K562 (cell line): ENCODE measurements at regions not wholly inside any gene's neighbourhood (a gene's known extent, or its start where the extent isn't known, plus 50 kb on each side); places are given as distances from the start of the nearest gene placed in this dataset.

Experiments
- ATAC-seq: fragments of 200-7000 bp; cut with Tn5 transposase; 3 replicates; pipeline ENCODE4 v1.9.1; 2020; ENCODE audit warnings: moderate library complexity
- BruUV-seq: library from RNA; stranded (reverse); fragments of 400-500 nt; replicated peaks from 2 replicates; lab custom pipeline; 2021; lab: Mats Ljungman, UMichigan
- CTCF ChIA-PET: fragments of 300-600 bp; formaldehyde crosslinking; extraction: SDS; loops from one replicate; lab custom pipeline; 2021; ENCODE audit warnings: low intra/inter-chr PET ratio; lab: Yijun Ruan, JAX
- POLR2A ChIA-PET: fragments of 300-600, 350-650 bp; sonication (Branson Sonifier 250); formaldehyde crosslinking; extraction: SDS; loops from one replicate; lab custom pipeline; 2021; ENCODE audit warnings: antibody characterized with exemption, inconsistent platforms; lab: Yijun Ruan, JAX
- DNase-seq, 4 experiments: peaks; one replicate each; pipeline versions ENCODE4 v3.0.0 to v3.0.0-alpha.2; 2011 to 2018; ENCODE audit warnings: low spot score in 3 of 4, mixed read lengths in 3 of 4; ENCODE audit errors: extremely low read depth in 1 of 4
- FAIRE-seq: peaks from 2 replicates; lab custom pipeline; 2011; peaks lifted over from hg19 to GRCh38; lab: Jason Lieb, UNC
- H2AFZ ChIP-seq: 2 replicates; pipeline ENCODE4 v1.6.0; 2011; ENCODE audit warnings: low read depth, low read length, control low read depth, inconsistent platforms
- H3K27ac ChIP-seq: fragments of 200-600 bp; 3 replicates; pipeline ENCODE4 v1.8.0; 2011; ENCODE audit warnings: low read depth, mild to moderate bottlenecking, control low read depth, inconsistent platforms, low read length, moderate library complexity, mixed read lengths; ENCODE audit errors: extremely low read depth
- H3K27me3 ChIP-seq, 2 experiments: fragments of 300-600 bp in 1 of 2; 2 replicates in 1 of 2; 3 replicates in 1 of 2; pipeline versions ENCODE4 v1.6.0 to v1.8.0; 2011; ENCODE audit warnings: inconsistent platforms in 2 of 2, low read length in 2 of 2, mild to moderate bottlenecking in 1 of 2, mixed read lengths in 1 of 2, moderate library complexity in 1 of 2; ENCODE audit not compliant: control insufficient read depth in 2 of 2, insufficient read depth in 2 of 2
- H3K36me3 ChIP-seq: fragments of 300-600 bp; 3 replicates; pipeline ENCODE4 v1.8.0; 2011; ENCODE audit warnings: mild to moderate bottlenecking, low read length, inconsistent platforms; ENCODE audit not compliant: control insufficient read depth, insufficient read depth
- H3K4me1 ChIP-seq, 2 experiments: fragments of 200-600 bp in 1 of 2; replicated peaks in 1 of 2; 2 replicates in 1 of 2; 3 replicates in 1 of 2; pipeline versions ENCODE4 v1.5.1 to v1.8.0; 2011; ENCODE audit warnings: inconsistent platforms in 2 of 2, low read length in 2 of 2, mild to moderate bottlenecking in 1 of 2, mixed read lengths in 1 of 2, moderate library complexity in 1 of 2; ENCODE audit not compliant: control insufficient read depth in 2 of 2, insufficient read depth in 2 of 2
- H3K4me2 ChIP-seq: 2 replicates; pipeline ENCODE4 v1.6.1; 2011; ENCODE audit warnings: low read length, control low read depth, inconsistent platforms, mixed read lengths; ENCODE audit not compliant: insufficient read depth
- H3K4me3 ChIP-seq: fragments of 200-600 bp; sonication (generic), shearing (Covaris generic); 2 replicates; pipeline ENCODE4 v1.5.1; 2016; ENCODE audit warnings: control low read depth, inconsistent platforms
- H3K79me2 ChIP-seq: fragments of 200-600 bp; 3 replicates; pipeline ENCODE4 v1.8.0; 2011; ENCODE audit warnings: low read length, inconsistent platforms; ENCODE audit not compliant: control insufficient read depth, insufficient read depth
- H3K9ac ChIP-seq, 2 experiments: 2 replicates each; pipeline versions ENCODE4 v1.6.0 to v1.6.1; 2011; ENCODE audit warnings: low read depth in 2 of 2, low read length in 2 of 2, control low read depth in 1 of 2, inconsistent platforms in 1 of 2, mild to moderate bottlenecking in 1 of 2, mixed read lengths in 1 of 2; ENCODE audit not compliant: insufficient read depth in 1 of 2
- H3K9me1 ChIP-seq: one replicate; pipeline ENCODE4 v1.6.0; 2011; ENCODE audit warnings: inconsistent platforms, mild to moderate bottlenecking, low read length, moderate library complexity; ENCODE audit not compliant: control insufficient read depth, insufficient read depth
- H3K9me3 ChIP-seq: replicated peaks from 2 replicates; pipeline ENCODE4 v1.5.1; 2011; ENCODE audit warnings: low read depth, low read length, inconsistent platforms; ENCODE audit not compliant: control insufficient read depth, insufficient read depth
- H4K20me1 ChIP-seq: replicated peaks from 2 replicates; pipeline ENCODE4 v1.6.1; 2011; ENCODE audit warnings: low read length, inconsistent platforms, mixed read lengths; ENCODE audit not compliant: control insufficient read depth, insufficient read depth
- ARHGAP35 ChIP-seq: fragments of 450-650 bp; IDR thresholded peaks from 2 replicates; pipeline ENCODE4 v1.6.1; 2018; ENCODE audit not compliant: partially characterized antibody
- CEBPB ChIP-seq: fragments of 450-650 bp; IDR thresholded peaks from 2 replicates; pipeline ENCODE4 v1.6.1; 2016; ENCODE audit warnings: missing genetic modification characterization, missing compliant biosample characterization
- CHD7 ChIP-seq: fragments of 200-600 bp; sonication (generic); IDR thresholded peaks from one replicate; pipeline ENCODE4 v1.6.1; 2012; ENCODE audit warnings: mild to moderate bottlenecking, low read depth, low read length, inconsistent platforms
- DMBX1 ChIP-seq: fragments of 250-450 bp; sonication (Bioruptor Pico); IDR thresholded peaks from 2 replicates; pipeline ENCODE4 v1.8.0; 2022; ENCODE audit warnings: inconsistent platforms, mild to moderate bottlenecking, moderate library complexity, borderline replicate concordance
- E2F8 ChIP-seq: fragments of 450-650 bp; IDR thresholded peaks from 2 replicates; pipeline ENCODE4 v1.7.1; 2018; ENCODE audit warnings: mild to moderate bottlenecking, low read depth; ENCODE audit not compliant: partially characterized antibody
- FOXJ2 ChIP-seq: fragments of 200-800 bp; sonication (Bioruptor generic); IDR thresholded peaks from 2 replicates; pipeline ENCODE4 v1.6.1; 2016; ENCODE audit warnings: missing genetic modification characterization, missing compliant biosample characterization
- GATAD2B ChIP-seq: fragments of 450-650 bp; IDR thresholded peaks from 2 replicates; pipeline ENCODE4 v1.6.1; 2017; ENCODE audit warnings: mild to moderate bottlenecking, borderline replicate concordance
- HNRNPUL1 ChIP-seq: fragments of 200-400 bp; formaldehyde crosslinking; IDR thresholded peaks from 2 replicates; pipeline ENCODE4 v1.6.1; 2017; ENCODE audit warnings: low read length
- WGBS: fragments of 100-300 bp; shearing (Covaris generic); methylation state at CpG from one replicate; pipeline ENCODE4 v1.1.6; 2016; ENCODE audit warnings: low coverage, mixed read lengths; ENCODE audit not compliant: insufficient coverage; ENCODE audit errors: missing lambda C conversion rate; 5-methylcytosine and 5-hydroxymethylcytosine counted together
- in situ Hi-C: fragments of 300-500 bp; cut with MboI; formaldehyde crosslinking; loops from 4 replicates; pipeline ENCODE4 v1.15.0; 2018; ENCODE audit warnings: inconsistent platforms, mixed read lengths
- intact Hi-C: fragments of 100-400 bp; cut with micrococcal nuclease; formaldehyde crosslinking; loops from 2 replicates; pipeline ENCODE4 v1.14.2; 2022

- no peak overlapping the region for H3K4me2 ChIP-seq
- no peak for DNase-seq
- no peaks in the 10 kb centered on the region for H3K36me3 ChIP-seq
- no peaks in the 10 kb centered on the region for H4K20me1 ChIP-seq
- H3K27ac ChIP-seq: no peak overlapping the region
- TF ChIP-seq E2F8 (no peak), FOXJ2 (tag) (no peak), ARHGAP35 (no peak), HNRNPUL1 (no peak), CEBPB (tag) (no peak), DMBX1 (CRISPR knock-in tag) (no peak), GATAD2B (no peak), CHD7 (no peak)
- no peaks in the 10 kb centered on the region for H3K9me1 ChIP-seq
- no peaks in the 10 kb centered on the region for H3K9me3 ChIP-seq
- intact Hi-C loops: no loop called here
- H3K4me3 ChIP-seq: no peak overlapping the region
- no peak overlapping the region for H2AFZ ChIP-seq
- ChIA-PET CTCF (no interaction called here), POLR2A (no interaction called here)
- H3K79me2 ChIP-seq: no peaks in the 10 kb centered on the region
- no peak for FAIRE-seq
- H3K9ac ChIP-seq: no peak overlapping the region
- WGBS: 0% methylated on average over 4 of the region's 4 CpGs
- no peaks in the 10 kb centered on the region for H3K27me3 ChIP-seq
- in situ Hi-C loops: no loop called here
- ATAC-seq: no peak
- H3K4me1 ChIP-seq: no peaks in the 10 kb centered on the region
- BruUV-seq: no TSS peak
Observed at GRCh38 chr13:105052711-105053110, 1482.8 kb downstream of the EFNB2 start.
